Prostate gland (tissue), 2 donors: ENCODE measurements at regions not wholly inside any gene's neighbourhood (a gene's known extent, or its start where the extent isn't known, plus 50 kb on each side); places are given as distances from the start of the nearest gene placed in this dataset.
A peak's percentile ranks its signal among the peaks of the same experiment; 100 is the strongest.

Source experiments
- DNase-seq: peaks from one replicate; pipeline ENCODE4 v3.0.0-alpha.2; 2019; ENCODE audit warnings: low spot score
- H3K27ac ChIP-seq, 2 donors: fragments of 200-600 bp; sonication (generic); 2 replicates each; pipeline ENCODE4 v1.5.1; 2017 to 2019
- H3K27me3 ChIP-seq: fragments of 200-600 bp; sonication (generic); replicated peaks from 2 replicates; pipeline ENCODE4 v1.5.1; 2019; ENCODE audit not compliant: insufficient read depth
- H3K36me3 ChIP-seq, 2 donors: fragments of 200-600 bp; sonication (generic); 1 replicate in 1 of 2; 2 replicates in 1 of 2; pipeline versions ENCODE4 v1.5.1 to v1.8.1; 2017 to 2019
- H3K4me1 ChIP-seq: fragments of 200-600 bp; sonication (generic); replicated peaks from 2 replicates; pipeline ENCODE4 v1.5.1; 2019
- H3K4me3 ChIP-seq, 2 donors: fragments of 200-600 bp; sonication (generic); 2 replicates each; pipeline ENCODE4 v1.5.1; 2017 to 2019
- H3K9me3 ChIP-seq: fragments of 200-600 bp; sonication (generic); 2 replicates; pipeline ENCODE4 v1.5.1; 2017
- CTCF ChIP-seq, 4 experiments: fragments of 200-600 bp in 2 of 4; fragments of 450-650 bp in 2 of 4; sonication (generic) in 2 of 4; IDR thresholded peaks; 1 replicate in 3 of 4; 2 replicates in 1 of 4; pipeline ENCODE4 v1.5.1; 2016 to 2019; ENCODE audit warnings: antibody characterized with exemption in 4 of 4, mild to moderate bottlenecking in 2 of 4, moderate library complexity in 2 of 4
- POLR2A ChIP-seq: fragments of 450-650 bp; IDR thresholded peaks from one replicate; pipeline ENCODE4 v1.6.1; 2016; ENCODE audit warnings: antibody characterized with exemption, mild to moderate bottlenecking
- POLR2AphosphoS5 ChIP-seq: sonication (generic); formaldehyde crosslinking; IDR thresholded peaks from one replicate; pipeline ENCODE4 v1.6.1; 2017; ENCODE audit warnings: antibody characterized with exemption
- WGBS: methylation state at CpG from one replicate; pipeline ENCODE4 v1.1.5; 2018; 5-methylcytosine and 5-hydroxymethylcytosine counted together
- intact Hi-C: fragments of 100-400 bp; cut with DNase I; formaldehyde crosslinking; loops from one replicate; pipeline ENCODE4 v1.14.2; 2022

- H3K27me3 ChIP-seq: no peaks in the 10 kb centered on the region
- 77% methylated on average over 4 of the region's 4 CpGs for WGBS
- no peaks in the 10 kb centered on the region for H3K36me3 ChIP-seq
- H3K9me3 ChIP-seq: no peaks in the 10 kb centered on the region
- H3K4me1 ChIP-seq: no peaks in the 10 kb centered on the region
- intact Hi-C loops: no loop called here
- TF ChIP-seq CTCF (IDR thresholded peaks at IDR 0.05) (no peak), POLR2AphosphoS5 (no peak), POLR2A (no peak)
- DNase-seq: no peak
- no peak overlapping the region for H3K4me3 ChIP-seq
- H3K27ac ChIP-seq: no peak overlapping the region
Measured at GRCh38 chr16:54519161-54519695, 232.6 kb upstream of the IRX3 start.

GRCh38 chr16:54517181-54517580, 230.6 kb upstream of the IRX3 start:
- TF ChIP-seq POLR2A (no peak), CTCF (IDR thresholded peaks at IDR 0.05) (no peak), POLR2AphosphoS5 (no peak)
- Histone ChIP-seq H3K4me3 (no peak overlapping the region), H3K4me1 (no peaks in the 10 kb centered on the region), H3K9me3 (no peaks in the 10 kb centered on the region), H3K27ac (no peak overlapping the region), H3K27me3 (no peaks in the 10 kb centered on the region), H3K36me3 (no peaks in the 10 kb centered on the region)
- intact Hi-C loops: no loop called here
- WGBS: 70% methylated on average over 6 of the region's 6 CpGs
- DNase-seq: no peak

GRCh38 chr16:54512467-54512995, 225.9 kb upstream of the IRX3 start:
- no peak for DNase-seq
- no peak for TF ChIP-seq POLR2A
- no peak for TF ChIP-seq POLR2AphosphoS5
- TF ChIP-seq CTCF (IDR thresholded peaks at IDR 0.05): no peak
- Histone ChIP-seq H3K4me3 (no peak overlapping the region), H3K27me3 (no peaks in the 10 kb centered on the region), H3K9me3 (no peaks in the 10 kb centered on the region), H3K4me1 (peaks cover 11% of the 10 kb centered on the region), H3K27ac (no peak overlapping the region), H3K36me3 (no peaks in the 10 kb centered on the region)
- intact Hi-C loops: no loop called here
- WGBS: 93% methylated on average over 16 of the region's 16 CpGs

GRCh38 chr16:54511222-54511731, 224.7 kb upstream of the IRX3 start:
- Histone ChIP-seq H3K9me3 (no peaks in the 10 kb centered on the region), H3K4me3 (no peak overlapping the region), H3K27me3 (no peaks in the 10 kb centered on the region), H3K36me3 (no peaks in the 10 kb centered on the region), H3K4me1 (peaks cover 11% of the 10 kb centered on the region), H3K27ac (peak overlapping the region; percentile 21 to 35)
- no peak for DNase-seq
- 79% methylated on average over 3 of the region's 3 CpGs for WGBS
- TF ChIP-seq POLR2A: no peak
- TF ChIP-seq POLR2AphosphoS5: no peak
- intact Hi-C loops: no loop called here

- TF ChIP-seq POLR2A (no peak), POLR2AphosphoS5 (no peak), CTCF (IDR thresholded peaks at IDR 0.05) (no peak)
- WGBS: 52% methylated on average over 10 of the region's 10 CpGs
- Histone ChIP-seq H3K4me1 (peaks cover 11% of the 10 kb centered on the region), H3K27me3 (no peaks in the 10 kb centered on the region), H3K9me3 (no peaks in the 10 kb centered on the region), H3K27ac (peak overlapping the region; percentile 21 to 35), H3K36me3 (no peaks in the 10 kb centered on the region), H3K4me3 (no peak overlapping the region)
- DNase-seq: no peak
- intact Hi-C loops: no loop called here
Measured at GRCh38 chr16:54510685-54511221, 224.2 kb upstream of the IRX3 start.
